GM21723 (cell line): ENCODE measurements at regions not wholly inside any gene's neighbourhood (a gene's known extent, or its start where the extent isn't known, plus 50 kb on each side); places are given as distances from the start of the nearest gene placed in this dataset.

Experiments used
- ATAC-seq: cut with Tn5 transposase; IDR thresholded peaks from one replicate; pipeline ENCODE4 v1.9.1; 2021; ENCODE audit warnings: mild to moderate bottlenecking, moderate library complexity; ENCODE audit not compliant: unreplicated experiment

DNA sequence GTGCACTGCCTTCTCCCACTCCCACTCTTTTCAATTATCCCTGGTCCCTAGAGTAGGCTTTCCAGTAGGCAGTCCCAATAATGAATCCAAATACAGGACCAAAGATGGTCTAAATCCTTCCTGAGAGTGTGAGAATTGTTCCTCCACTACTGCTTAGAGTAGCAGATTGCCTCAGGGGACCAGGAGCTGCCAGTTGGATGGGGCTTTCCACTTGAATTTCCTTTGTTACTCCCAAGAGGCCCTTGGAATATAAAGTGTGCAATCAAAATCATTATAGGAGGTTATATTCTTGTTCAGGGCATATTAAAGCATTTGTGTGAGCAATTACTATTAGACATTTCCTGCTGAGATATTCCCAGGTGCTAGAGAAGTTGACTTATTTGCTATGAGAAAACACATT lies 156.6 kb upstream of the TLL1 start:
- no peak for ATAC-seq

DNA sequence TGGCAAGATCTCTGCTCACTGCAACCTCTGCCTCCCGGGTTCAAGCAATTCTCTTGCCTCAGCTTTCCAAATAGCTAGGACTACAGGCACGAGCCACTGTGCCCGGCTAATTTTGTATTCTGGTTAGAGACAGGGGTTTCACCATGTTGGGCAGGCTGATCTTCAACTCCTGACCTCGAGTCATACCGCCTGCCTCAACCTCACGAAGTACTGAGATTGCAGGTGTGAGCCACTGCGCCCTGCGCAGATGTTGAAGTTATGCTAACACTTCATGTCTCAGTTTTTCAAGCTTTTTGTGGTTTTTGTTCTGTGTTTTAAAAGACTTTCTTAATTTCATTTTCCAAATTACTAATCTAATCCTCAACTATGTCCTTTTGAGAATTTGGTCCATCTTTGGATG lies 154.4 kb upstream of the TLL1 start:
- no peak for ATAC-seq

DNA sequence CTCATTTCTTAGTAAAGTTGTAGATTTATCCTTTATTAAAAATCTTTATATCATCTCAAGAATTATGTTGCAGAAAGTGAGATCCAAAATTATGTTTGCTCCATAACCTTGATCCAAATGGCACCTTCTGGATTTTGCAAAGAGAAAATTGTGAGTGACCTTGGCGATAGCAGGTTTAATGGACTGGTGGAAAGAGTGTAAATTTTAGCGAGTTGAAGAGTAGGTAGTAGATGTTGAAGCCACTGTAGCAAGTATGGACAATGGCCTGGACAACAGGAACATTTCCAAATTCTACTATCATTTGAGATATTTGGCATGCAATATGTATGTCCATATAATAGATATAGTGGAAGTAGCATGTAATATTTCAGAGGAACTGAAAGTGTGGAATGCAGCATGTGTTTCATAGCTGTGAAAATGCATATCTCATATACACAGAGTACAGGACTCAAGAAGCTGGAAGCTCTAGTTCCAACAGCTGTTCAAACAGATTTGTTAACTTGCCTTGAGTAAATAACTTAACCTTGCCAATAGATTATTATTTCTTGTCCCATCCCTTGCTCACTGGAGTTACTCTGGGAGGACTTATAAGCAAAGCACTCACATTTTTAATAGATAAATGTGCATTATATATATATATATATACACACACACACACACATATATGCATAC lies 152.5 kb upstream of the TLL1 start:
- ATAC-seq, result no peak

DNA sequence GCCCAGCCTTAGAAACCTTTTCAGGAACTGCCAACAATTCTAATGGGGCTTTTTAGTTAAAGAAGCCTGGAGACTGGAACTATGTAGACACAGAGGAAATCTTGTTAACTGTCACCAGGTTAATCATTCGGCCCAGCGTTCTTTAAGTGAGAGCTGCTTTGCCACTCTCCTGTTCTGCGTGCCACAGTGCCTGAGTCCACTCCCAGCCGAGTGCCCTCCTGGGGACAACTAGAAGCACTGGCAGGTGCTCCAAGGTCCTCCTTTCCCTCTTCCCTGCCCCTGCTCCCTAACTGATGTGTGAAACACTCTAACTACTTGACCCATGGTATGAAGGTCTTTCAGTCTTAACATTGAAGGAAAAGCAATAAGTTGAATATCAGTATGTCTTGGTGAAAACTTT lies 151.2 kb upstream of the TLL1 start:
- ATAC-seq, result no peak

DNA sequence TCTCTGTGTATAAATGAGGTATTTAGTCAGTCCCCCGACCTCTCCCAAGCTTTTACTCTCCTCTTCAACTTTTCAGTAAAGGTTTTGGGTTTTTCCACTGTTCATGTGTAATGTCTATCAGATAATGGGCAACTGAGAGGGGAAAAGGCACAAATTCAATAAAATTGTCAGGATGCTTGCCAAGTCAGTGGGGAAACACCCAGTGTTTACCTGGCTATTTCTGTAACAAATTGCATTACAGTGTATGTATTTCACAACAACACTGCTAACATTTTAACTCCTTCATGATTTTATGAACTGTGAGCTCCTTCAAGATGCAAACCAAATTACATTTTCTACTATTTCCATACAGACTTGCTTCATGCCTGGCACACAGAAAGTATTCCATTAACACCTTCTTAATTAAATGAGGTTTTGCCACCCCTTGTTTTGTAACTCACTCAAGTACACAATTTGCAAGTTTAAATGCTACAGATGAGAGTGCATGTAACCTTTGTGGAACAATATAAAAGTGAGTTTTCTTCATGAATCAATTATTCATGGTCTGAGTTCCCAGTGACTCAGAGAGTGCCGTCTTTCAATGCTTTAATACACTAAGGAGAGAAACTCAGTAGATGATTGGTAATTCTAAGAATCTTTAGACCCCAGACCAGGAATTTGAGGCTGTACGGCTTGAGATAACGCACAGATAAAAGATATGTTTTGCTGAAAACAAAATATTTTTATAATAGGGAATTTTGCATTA lies 149.8 kb upstream of the TLL1 start:
- no peak for ATAC-seq

GRCh38 chr4:165724786-165725185 lies 148.3 kb upstream of the TLL1 start:
- ATAC-seq, result no peak

GRCh38 chr4:165725352-165725751 lies 147.7 kb upstream of the TLL1 start:
- ATAC-seq, result no peak

DNA sequence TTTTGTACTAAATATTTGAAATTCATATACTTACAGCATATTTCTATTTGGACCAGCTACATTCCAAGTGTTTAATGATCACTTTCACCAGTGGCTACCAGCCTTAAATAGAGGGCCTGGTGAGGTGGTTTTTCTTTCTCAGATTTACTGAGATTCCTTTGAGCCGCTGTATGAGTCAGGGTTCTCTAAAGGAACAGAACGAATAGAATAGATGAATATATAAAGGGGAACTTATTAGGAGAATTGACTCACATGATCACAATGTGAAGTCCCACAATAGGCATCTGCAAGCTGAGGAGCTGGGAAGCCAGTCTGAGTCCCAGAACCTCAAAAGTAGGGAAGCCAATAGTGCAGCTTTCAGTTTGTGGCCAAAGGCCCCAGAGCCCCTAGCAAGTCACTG lies 146.2 kb upstream of the TLL1 start:
- ATAC-seq, result no peak

DNA sequence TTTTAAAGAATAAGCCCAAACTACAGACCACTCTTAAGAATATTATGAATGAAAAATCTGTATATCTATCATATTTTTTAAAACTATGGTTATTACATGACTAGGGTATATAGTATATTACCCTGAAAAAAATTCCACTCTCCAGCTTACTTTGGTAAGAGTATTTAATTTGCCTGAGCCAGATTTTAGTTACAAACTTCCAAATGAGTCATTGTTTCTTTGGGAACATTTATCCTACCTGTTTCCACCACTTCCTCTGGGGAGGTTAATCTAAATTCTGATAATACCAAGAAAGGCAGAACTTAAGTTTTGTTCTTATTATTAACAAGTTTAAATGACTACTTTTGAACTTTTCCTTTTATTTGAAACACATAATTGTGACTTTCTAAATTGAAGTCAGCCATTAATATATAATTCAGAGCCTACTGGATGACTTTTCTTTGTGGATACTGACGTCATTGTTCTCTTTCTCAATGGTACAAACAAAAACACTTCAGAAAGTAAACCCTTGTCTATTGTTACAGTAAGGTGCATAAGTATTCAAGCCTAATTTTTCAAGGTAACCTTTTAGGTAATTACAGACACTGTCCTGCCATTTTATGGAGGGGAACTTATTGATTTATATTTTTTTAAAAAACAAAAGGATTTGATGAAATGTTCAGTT lies 135.6 kb upstream of the TLL1 start:
- no peak for ATAC-seq

- ATAC-seq, result no peak
Observed at GRCh38 chr4:165738571-165738970, 134.5 kb upstream of the TLL1 start.

DNA sequence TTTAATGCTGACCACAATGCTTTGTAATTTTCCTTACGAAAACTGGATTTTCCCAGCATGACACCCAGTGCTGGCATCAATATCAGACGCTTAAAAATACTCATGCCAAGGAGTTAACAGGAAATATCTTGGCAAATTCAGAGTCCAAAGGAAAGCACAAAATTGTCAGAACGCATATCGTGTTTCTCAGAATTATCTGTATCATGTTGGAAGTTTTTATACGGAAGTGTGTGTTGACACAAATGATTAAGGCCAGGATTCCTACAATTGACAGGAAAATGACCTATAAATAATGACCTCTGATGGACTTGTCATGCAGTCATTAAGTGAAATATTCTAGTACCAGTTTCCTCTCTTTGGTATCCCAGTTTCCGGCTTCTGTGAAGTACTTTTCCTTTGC lies 132.1 kb upstream of the TLL1 start:
- no peak for ATAC-seq

GRCh38 chr4:165743422-165743821 lies 129.6 kb upstream of the TLL1 start:
- ATAC-seq, result no peak

- no peak for ATAC-seq
Observed at GRCh38 chr4:165744370-165744769, 128.7 kb upstream of the TLL1 start.

- ATAC-seq, result no peak
Observed at GRCh38 chr4:165748321-165748720, 124.7 kb upstream of the TLL1 start.

DNA sequence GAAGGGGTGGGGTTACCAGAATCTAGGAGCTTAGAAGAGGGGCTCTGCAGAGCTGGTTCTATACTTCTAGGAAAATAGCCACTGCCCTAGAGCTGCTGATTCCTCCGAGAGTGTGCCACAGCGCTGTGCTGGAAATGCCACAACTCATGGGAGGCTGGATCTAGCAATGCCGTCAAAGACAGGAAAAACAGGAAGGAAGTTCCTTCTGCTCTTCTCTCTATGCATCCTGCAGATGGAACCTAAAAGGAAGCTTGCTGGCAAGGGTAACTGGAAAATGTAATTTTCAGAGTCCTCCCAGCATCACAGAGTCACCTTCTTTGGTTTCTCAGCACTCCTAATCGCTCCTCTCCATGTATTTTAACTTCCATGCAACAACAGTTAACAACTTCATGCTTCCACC lies 121.2 kb upstream of the TLL1 start:
- ATAC-seq, result no peak

DNA sequence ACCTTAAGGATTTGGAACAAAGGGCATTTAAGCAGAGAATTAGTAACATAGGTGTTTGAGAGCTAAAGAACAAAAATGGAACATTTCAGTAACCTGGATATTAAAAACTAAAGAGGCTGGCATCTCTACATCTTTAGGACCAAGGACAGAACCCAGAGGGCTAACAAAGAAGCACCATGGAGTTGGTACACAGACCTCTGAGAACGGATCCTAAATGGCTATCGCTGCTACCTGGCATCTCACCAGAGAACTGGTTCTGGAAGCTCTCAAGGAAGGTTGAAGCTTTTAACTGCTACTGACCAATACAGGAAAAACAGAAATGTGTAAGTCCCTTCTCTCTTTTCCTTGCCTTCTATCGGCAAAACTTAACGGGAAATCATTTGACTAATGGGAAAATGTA lies 118.4 kb upstream of the TLL1 start:
- ATAC-seq, result no peak

- ATAC-seq, result no peak
Observed at GRCh38 chr4:165756836-165757235, 116.2 kb upstream of the TLL1 start.

- ATAC-seq, result no peak
Observed at GRCh38 chr4:165757451-165757850, 115.6 kb upstream of the TLL1 start.

- no peak for ATAC-seq
Observed at GRCh38 chr4:165758086-165758485, 115.0 kb upstream of the TLL1 start.

DNA sequence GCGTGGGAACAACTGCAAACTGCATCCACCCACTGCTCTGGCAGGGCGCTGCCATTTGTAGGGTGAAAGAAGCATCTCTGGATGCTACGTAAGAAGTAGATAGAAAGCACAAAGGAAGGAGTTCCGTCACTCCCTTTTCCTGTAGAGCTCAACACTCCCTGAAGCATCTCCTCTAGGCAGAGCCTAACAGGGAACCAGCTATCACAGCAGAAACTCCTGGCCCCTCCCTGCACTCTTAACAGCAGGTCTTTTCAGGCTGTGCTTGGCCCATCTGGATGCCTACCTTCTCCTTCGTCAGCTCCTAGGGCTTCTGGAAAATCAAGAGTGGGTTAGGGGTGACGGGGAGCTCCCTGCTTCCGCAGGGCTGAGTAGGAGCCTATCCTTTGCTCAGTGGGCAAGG lies 112.9 kb upstream of the TLL1 start:
- no peak for ATAC-seq

DNA sequence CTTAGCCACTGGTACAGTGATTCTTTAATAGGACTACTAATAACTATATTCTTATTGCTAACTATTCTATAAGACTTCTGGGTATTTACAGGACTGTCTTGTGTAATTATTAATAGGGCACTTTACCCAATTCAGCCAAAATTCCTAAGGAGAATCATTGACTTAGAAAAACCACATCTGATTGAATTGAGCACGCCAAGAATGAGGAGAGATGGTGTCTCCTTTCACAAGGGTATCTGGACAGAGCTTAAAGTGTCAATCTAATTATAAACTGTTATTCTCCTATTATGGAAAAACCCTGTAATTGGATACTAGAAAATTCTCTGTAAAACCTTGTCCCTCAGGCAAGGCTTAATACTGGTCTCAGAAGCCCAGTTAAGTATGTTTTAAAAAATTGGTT lies 111.1 kb upstream of the TLL1 start:
- ATAC-seq, result no peak

GRCh38 chr4:165763640-165764039 lies 109.4 kb upstream of the TLL1 start:
- no peak for ATAC-seq
